GM21619 (cell line): ENCODE measurements at regions not wholly inside any gene's neighbourhood (a gene's known extent, or its start where the extent isn't known, plus 50 kb on each side); places are given as distances from the start of the nearest gene placed in this dataset.
"Not testable (repeated sequence)": the region's sequence is repeated elsewhere in the genome, so short reads cannot be mapped to it uniquely, and the experiment has no call there.

Source experiments
- ATAC-seq: cut with Tn5 transposase; IDR thresholded peaks from one replicate; pipeline ENCODE4 v1.9.1; 2021; ENCODE audit not compliant: unreplicated experiment

- no peak for ATAC-seq
These were observed 226.5 kb upstream of the PELI2 start for GRCh38 chr14:55891692-55892091.

GRCh38 chr14:55892906-55893305 lies 225.3 kb upstream of the PELI2 start:
- ATAC-seq, result no peak

- ATAC-seq, result no peak
These were observed 224.5 kb upstream of the PELI2 start for GRCh38 chr14:55893705-55894104.

GRCh38 chr14:55897031-55897430 lies 221.2 kb upstream of the PELI2 start:
- ATAC-seq, result no peak

GRCh38 chr14:55898938-55899337 lies 219.3 kb upstream of the PELI2 start:
- ATAC-seq, result no peak

- no peak for ATAC-seq
These were observed 218.7 kb upstream of the PELI2 start for GRCh38 chr14:55899531-55899930.

GRCh38 chr14:55900749-55901148 lies 217.5 kb upstream of the PELI2 start:
- ATAC-seq, result no peak

- no peak for ATAC-seq
These were observed 216.9 kb upstream of the PELI2 start for GRCh38 chr14:55901291-55901690.

GRCh38 chr14:55902241-55902640 lies 216.0 kb upstream of the PELI2 start:
- ATAC-seq, result no peak

- ATAC-seq, result no peak
These were observed 214.1 kb upstream of the PELI2 start for GRCh38 chr14:55904086-55904485.

GRCh38 chr14:55908106-55908505 lies 210.1 kb upstream of the PELI2 start:
- ATAC-seq, result no peak

GRCh38 chr14:55909879-55910278 lies 208.3 kb upstream of the PELI2 start:
- ATAC-seq, result no peak

GRCh38 chr14:55910601-55911243 lies 207.5 kb upstream of the PELI2 start:
- no peak for ATAC-seq

- no peak for ATAC-seq
These were observed 206.4 kb upstream of the PELI2 start for GRCh38 chr14:55911776-55912175.

GRCh38 chr14:55912344-55912743 lies 205.9 kb upstream of the PELI2 start:
- no peak for ATAC-seq

GRCh38 chr14:55913324-55914025 lies 204.7 kb upstream of the PELI2 start:
- ATAC-seq, result no peak

- no peak for ATAC-seq
These were observed 203.4 kb upstream of the PELI2 start for GRCh38 chr14:55914771-55915170.

GRCh38 chr14:55915456-55915855 lies 202.8 kb upstream of the PELI2 start:
- no peak for ATAC-seq

GRCh38 chr14:55919800-55920199 lies 198.4 kb upstream of the PELI2 start:
- not testable (repeated sequence) for ATAC-seq

- ATAC-seq, result no peak
These were observed 196.7 kb upstream of the PELI2 start for GRCh38 chr14:55921511-55921910.

- ATAC-seq, result no peak
These were observed 192.2 kb upstream of the PELI2 start for GRCh38 chr14:55926007-55926406.

GRCh38 chr14:55927028-55927427 lies 191.2 kb upstream of the PELI2 start:
- no peak for ATAC-seq

- ATAC-seq, result no peak
These were observed 189.9 kb upstream of the PELI2 start for GRCh38 chr14:55928276-55928675.
